Renal cortical epithelial cell (primary cell): ENCODE measurements at regions not wholly inside any gene's neighbourhood (a gene's known extent, or its start where the extent isn't known, plus 50 kb on each side); places are given as distances from the start of the nearest gene placed in this dataset.

Experiments
- DNase-seq: peaks from one replicate; pipeline ENCODE4 v3.0.0-alpha.2; 2011; ENCODE audit warnings: low read depth

DNA sequence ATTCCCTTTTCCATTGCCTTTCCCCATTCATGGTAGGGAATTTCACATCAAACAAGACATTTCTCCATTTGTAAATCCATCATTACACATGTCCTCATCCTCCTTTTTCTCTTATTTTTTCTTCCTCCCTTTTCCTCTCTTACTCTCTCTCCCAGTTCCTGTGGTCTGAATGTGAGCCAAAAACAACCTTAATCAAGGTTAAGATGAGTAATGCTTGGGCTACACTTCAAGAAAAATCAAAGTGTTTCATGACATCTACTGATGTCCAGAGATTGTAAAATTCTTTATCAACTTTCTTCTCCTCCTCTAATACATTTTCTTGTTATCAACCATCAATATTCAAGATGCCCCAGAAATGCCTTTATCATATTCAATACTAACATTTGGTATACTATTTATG is 172.5 kb upstream of the PRNP start:
- peak; percentile 92 for DNase-seq

DNA sequence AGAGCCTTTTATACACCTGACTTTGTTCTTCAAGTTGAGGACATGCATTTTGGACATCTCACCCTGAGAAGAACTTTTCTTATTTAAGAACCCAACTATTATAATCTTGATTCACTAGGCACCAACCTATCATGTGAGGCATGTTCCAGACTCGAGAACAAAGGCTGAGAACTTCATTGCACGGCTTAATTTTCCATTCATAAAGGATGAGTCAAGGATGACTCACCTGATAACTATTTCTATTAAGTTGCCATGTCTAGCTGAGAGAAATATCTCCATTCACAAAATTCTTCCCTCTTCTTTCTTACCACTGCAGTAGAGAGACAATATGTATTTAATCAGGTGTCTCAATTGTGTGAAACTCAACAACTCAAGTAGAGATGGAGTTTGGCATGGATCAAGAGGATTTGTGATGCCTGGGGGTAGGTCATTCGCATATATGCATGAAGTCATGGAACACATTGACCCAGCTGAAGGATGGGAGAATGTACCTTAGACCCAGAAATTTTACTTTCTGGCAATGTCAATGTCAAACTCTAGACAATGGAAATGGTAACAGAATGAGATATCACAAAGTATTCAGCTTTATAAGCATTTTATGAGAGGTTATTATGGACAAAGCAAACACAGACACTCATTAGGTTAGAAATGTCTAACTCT is 173.2 kb upstream of the PRNP start:
- peak; percentile 97 for DNase-seq

DNA sequence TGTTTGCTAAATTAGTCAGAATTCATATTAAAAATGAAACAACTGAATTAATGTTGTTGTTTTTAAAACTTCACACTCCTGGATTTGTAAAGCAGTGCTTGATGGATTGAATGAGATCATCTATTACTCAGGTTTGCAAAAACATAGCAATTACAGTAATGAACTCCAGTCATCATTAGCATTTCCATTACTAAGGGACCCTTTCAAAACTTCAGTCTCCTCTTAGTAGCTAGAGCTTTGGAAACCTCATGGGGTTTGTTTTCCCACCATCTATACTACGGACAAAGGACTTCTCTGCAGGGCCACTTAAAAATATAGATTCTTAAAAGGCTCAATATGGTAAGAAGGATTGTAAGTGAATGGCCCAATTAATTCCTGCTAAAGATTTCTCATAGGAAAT is 174.5 kb upstream of the PRNP start:
- DNase-seq: peak; percentile 42

DNA sequence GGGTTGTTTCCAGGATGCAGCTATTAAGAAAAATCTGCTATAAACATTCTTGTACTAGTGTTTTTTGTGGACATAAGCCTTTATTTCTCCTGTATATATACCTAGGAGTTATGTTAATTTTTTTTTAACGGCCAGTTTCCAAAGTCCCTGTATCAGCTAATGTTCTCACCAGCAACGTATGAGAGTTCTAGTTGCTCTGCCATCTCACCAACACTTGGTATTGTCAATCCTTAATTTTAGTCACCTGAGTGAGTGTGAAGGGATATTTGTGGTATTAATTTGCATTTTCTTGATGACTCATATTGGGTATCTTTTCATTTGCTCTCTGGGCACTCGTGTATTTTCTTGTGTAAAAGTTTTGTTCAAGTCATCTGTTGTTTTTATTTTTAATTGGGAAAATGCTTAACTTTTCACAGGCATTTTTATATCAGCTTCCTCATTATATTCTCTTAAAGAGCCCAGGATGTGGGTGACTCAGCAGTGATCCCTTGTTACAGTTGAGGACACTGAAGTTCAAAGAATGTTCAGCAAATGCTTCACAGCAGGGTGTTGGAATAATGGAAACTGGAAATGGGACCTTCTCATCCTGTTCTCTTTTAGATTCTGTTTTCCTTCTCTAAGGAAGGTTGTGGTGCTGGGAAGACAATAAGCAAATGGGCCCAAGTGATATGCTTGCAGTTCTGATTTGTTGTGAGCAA is 176.3 kb upstream of the PRNP start:
- peak; percentile 80 for DNase-seq

DNA sequence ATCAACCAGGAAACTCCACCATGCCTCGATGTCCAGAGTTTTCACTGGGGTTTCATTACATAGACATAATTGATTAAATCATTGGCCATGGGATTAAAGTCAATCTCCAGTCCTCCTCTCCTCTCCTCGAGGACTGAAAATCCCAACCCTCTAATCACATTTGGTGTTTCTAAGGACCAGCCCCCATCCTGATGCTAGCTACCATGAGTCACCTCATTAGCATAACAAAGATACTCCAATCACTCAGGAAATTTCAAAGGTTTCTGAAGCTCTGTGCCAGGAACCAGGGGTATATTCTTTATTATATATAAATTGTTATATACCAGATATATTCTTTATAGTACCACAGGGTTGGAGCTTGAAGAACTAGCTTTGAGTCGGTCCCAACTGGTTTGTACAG is 177.5 kb upstream of the PRNP start:
- DNase-seq: no peak

DNA sequence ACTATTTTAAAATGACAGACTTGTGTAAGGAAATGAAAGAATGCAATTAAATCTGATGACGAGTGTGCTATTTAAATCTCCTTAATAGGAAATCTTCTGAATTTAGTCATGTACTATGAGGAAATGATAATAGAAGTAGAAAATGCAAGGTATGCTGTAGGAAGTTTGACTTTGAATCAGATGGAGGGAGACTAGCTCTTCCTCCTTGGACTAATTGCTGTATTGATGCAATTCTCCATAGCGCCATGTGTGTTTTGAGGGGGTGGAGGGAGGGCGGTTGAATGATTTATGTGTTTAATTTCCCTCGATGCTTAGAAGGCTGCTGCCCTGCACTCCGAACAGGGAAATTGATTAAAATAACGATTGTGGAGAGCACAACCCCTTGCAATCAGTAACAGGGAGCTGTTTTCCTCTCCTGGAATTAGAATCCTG is 179.0 kb upstream of the PRNP start:
- peak; percentile 95 for DNase-seq

DNA sequence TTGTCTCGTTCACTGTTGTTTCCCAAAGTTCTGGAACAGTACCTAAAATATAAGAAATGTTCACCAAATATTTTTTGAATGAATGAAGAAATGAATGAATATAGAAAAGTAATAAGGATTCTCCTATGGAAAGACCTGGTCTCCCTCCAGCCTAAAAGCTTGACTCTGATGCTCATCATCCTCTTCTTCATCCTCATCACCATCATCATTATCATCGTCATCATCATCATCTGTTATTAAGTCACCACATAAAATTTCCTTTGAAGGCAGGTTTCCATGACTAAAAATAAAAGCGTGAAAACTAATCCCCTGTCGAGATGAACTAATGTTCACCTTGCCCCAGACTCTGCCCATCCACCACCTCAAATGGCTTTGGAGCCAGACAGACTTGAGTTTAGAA is 181.4 kb upstream of the PRNP start:
- no peak for DNase-seq

DNA sequence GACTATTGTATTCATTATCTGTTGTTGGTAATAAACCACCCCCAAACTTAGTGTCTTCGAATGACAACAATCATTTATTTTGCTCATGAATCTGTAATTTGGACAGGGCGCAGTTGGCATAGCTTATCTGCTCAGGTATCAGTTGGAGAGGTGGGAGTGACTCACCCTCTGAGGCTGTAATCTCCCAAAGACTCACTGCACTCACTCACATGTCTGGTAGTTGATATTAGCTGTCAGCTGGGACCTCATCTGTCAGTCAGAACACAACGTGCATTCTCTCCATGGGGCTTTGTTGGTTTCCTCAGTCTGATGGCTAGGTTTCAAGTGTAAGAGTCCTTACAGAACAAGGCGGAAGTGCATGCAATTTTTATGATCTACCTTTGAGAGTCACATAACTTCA is 183.5 kb upstream of the PRNP start:
- DNase-seq: no peak

DNA sequence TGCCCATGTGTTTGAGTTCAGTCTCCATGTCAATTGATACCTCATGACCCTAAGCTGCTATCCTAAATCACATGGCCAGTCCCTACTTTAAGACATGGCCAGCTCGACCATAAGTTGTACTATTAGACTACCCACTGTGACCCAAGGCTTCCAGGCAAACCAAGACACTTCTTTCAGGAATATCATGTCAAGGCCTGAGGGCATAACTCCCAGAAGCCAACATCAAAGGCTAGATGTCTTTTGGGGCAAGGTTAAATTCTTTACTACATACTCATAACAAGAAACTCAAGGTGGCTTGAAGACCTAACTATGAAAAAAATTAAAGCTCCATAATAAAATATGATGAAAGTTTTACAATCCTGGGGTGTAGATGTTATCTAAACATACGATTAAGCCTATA is 192.9 kb upstream of the PRNP start:
- DNase-seq: no peak

DNA sequence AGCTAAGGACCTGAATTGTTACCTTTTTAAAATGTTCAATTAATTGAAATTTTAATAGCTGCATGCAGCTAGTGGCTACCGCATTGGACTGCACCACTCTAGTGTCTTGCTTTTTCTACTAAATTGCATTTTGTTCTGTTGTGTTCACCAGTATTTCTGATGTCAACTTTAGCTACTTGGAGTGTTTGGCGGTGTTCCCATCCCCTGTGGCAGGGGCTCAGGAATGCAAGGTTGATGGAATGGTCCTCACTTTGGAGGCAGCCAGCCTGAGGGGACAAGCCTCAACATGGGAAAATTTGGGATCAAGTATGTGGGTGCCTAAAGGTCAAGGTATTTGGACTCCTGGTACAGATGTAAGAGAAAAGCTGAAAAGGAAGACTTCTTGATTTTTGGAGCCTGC is 194.6 kb upstream of the PRNP start:
- no peak for DNase-seq

DNA sequence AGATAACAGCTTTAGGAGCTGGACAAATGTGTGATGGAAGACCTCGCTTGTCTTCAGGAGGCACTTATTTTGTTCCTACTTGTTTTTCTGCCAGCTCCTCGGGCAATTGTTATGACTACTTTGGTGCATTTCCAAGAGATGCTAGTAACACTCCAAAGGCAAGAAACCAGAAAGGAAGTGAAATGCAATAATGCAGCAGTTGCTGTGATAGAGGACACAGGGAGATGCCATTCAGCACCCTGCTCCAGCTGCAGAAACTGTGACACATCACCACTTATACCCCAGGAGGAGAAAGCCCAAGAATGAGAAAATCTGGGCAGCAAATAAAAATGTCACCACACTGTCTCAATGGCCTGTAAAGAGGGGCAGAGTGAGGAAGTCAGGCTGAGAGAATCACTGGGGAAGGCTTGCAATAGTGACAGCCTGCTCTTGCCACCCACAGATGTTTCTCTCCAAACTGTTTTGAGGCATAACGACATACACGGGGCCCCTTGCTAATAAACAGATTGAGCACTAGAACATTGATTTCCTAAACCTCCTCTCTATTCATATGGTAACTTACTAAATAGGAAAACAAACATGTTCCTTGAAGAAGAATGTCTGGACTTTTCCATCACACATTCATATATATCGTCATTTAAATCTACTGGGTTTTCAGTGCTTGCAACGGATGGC is 195.5 kb upstream of the PRNP start:
- no peak for DNase-seq

DNA sequence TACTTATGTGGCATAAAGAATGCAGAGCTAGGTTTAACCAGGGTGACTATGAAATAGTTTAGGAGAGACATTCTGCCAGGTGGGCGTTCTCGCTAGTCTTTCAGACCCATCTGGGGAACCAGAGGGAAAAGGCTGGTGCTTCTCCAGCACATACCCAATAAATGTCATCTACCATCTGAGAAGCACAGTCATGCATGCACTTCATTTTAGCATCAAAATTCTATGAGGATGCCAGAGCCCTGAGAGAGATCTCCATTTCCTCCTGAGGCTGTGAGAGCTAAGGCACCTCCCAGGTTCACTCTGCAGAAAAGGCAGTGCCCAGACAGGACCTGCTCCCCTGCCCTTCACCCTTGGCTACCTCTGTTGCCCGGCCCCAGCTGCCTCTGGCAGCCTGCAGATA is 196.2 kb upstream of the PRNP start:
- DNase-seq: peak; percentile 54

DNA sequence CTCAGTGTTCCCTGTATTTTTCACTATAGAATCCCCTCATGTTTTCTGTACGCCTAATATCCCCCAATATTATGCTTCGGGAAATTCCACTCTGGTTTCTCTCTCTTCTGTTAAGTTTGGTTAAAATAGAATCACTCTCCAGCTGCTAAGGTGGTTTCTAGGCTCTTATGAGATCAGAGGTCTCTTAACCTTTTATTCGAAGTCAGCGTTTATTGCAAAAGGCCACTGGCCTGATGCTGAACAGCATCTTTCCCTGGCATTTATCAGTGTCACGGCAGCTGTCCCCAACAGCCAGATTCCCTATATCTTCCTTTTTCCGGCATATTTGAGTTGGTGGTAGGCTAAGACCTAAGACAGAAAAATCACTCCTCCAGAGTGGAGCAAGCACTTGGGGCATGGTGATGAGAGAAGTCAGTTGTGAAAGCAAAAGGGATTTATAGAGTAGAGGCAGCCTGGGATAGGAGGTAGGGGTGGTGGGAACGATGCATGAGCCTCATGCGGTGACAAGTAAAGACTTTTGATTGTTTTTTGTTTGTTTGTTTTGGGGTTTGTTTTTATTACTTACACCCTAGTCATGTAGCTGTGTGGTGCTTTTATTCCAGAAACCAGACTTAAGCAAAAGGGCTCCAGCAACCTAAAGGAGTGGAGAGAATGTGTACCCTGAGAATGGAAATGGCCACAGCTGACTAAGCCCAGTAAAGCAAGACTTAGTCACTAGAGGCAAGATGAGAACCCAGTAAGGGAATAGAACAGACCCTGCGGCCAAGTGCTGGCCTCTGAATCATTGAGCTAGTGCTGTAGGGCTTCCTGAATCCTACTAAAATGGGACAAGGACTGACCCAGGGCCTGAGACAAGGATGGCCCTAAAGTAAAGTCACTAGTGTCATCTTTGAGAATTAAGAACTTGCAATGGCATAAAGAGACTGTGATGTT is 197.6 kb upstream of the PRNP start:
- peak; percentile 80 for DNase-seq

DNA sequence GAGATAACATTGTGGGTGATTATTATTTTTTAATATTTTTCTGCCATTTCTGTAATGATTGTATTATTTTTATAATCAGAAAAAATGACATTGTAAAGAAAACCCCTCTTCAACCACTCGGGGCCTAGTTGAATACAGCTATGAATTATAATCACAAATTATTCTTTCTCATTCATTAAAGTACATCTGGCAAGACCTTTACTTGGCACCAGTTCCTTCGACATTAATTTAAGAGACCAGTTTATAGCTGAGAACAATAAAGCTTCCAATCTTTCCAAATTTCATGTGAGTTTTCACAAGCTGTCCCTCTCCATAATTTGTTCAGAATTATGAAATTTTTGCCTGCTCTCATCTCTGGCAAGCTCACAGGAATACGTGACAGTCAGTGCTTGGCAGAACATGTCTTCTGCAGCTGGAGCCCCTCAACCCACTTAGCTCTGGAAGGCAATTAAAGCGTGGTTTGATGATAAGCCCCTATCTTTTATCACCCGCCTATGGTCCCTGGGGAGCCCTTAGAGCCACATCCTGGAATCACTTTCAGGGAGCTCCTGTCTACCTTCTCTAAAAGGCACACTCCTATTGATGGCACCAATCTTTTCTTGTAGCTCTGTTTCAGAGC is 201.8 kb upstream of the PRNP start:
- no peak for DNase-seq

DNA sequence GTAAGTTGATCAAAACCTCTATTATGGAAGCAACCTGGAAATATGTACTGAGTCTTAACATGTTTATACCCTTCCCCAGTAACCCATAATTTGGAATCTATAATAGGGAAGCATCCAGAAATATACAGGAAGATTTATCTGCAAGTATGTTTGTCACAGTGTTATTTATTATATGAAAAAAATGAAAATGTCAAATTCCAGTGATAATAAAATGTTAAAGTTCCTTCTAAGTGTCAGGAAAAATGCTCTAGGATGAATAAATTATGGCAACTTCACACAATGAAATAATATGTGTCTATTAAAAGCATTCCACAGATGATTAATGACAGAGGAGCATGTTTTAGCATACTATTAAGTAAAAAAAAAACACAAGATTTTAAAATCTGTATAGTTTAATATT is 202.3 kb upstream of the PRNP start:
- DNase-seq: no peak

DNA sequence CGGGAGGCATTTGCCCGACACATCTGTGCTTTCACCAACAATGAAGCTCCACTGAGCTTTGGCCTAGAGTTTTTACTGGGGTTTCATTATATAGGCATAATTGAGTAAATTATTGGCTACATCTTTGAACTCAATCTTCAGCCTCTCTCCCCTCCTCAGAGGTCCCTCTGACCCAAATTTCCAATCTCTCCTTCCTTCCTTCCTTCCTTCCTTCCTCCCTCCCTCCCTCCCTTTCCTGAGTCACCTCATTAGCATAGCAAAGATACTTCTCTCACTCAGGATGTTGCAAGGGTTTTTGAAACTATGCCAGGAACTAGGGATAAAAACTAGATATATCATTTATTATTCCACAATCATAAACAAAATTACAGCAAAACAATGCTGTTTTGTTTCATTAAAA is 202.8 kb upstream of the PRNP start:
- peak; percentile 59 for DNase-seq

DNA sequence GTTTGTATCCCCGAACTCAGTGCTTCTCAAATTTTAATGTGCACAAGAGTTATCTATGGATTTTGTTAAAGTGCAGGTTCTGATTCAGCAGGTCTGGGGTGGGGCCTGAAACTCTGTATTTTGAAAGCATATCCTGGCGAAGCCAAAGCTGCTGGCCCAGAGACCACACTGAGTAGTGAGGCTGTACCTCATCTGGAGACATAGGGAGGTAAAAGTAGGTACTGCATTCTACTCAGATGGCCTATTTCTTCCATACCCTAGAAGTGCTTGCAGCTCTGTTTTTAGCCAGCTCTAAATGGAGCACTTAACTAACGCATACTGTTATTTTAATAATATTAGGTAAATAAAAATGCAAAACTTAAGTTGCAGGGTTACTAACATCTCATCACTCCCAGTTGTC is 206.2 kb upstream of the PRNP start:
- no peak for DNase-seq

DNA sequence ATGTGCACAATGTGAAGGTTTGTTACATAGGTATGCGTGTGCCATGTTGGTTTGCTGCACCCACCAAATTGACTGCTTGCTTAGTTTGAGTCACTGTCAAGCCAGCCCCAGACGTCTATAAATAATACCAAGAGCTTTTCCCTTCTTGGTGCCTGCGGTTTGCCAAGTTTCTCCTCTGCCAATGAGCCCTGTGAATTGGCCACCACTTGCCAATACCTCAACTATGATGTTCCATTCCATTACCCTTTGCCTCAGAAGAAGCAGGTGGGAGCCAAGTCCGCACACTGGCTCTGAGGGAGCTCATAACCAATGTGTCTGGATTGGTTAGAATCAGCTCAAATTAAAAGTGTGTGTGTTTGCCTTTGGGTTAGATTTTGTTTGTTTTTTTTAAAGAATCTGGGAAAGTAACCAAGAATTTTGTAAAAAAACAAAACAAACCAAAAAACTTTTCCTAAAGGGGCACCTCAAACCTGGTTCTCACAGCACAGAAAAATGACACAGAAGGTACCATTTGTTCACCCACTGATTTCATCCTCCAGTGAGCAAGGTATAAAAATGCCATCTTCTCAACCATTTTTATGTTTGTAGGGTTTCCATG is 209.3 kb upstream of the PRNP start:
- DNase-seq: peak; percentile 37

DNA sequence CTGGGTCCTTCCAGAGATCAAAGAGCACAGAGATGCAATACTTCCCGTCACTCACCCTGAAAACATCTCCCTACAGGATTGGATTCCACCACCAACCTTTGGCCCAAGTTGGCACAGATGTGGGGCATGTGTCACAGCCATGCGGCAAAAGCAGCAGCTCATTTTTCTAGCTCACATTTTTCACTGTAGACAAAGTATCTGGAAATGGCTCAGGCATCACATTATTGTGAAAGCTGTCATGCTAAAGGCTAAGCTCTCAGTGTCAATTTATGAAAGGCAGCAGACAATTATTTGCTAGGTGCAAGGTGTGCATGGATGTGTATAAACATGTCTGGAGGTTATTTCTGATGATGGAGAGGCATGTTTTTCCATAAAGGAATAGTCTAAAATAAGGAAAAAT is 213.3 kb upstream of the PRNP start:
- DNase-seq: no peak

DNA sequence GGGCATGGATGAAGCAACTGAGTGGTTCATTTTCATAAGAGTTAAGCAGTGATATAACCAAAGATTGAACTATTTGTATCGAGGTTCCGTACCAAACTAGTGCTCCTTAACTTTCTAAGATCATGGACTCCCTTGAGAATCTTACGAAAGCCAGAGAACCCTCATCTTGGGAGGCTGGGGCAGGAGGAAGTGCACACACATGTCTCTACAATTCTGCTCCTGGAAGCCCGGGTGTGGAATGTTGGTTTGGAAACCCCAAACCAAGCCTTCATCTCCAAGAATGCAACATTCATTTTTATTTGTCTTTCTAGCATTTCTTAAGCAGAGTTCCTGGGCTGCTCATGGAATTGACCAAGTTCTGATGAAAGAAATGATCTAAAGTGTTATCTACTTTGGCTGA is 215.0 kb upstream of the PRNP start:
- DNase-seq: no peak

DNA sequence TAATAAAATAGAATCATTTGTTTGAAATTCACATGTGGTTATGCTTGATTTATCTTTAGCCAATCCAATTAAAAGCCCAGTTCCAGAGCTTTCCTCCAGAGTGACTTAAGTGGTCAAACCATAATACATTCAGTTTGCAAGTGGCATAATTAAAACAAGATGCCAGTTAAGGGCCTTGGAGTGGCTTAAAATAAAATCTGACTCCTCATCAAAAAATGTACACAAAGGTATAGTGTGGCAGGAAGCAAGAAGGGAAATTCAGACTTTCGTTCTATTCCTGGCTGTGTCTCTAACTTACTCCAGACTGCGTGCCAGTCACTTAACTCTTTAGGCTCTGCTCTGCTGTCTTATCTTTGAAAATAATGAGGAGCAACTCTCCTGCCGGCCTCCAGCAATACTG is 215.9 kb upstream of the PRNP start:
- peak; percentile 49 for DNase-seq
